ENCODE measurements at regions not wholly inside any gene's neighbourhood (a gene's known extent, or its start where the extent isn't known, plus 50 kb on each side); places are given as distances from the start of the nearest gene placed in this dataset.

DNA sequence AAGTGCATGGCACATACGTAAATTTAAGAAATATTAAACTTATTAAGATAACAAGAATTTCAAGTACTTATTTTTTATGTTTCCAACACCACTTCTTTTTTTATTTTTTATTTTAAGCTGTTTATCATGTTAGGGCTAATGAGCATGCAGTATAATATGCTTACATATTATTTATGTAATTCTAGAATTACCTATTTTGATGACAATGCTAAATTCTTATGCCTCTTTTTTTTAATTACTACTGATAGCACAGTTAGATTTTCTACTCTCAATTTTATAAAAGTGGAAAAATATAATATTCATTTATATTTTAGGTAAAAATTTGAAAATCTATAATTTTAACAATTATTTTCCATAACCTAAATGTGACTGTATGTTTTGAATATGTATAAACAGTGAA, 713.0 kb downstream of the MRPL39 start:
- no peaks in the 10 kb centered on the region for H4K20me1 ChIP-seq (replicated peaks; ENCODE audit: insufficient read depth)
- no peaks in the 10 kb centered on the region for H3K27me3 Mint-ChIP-seq (ENCODE audit: insufficient read depth, low read depth, poor library complexity)
- H3K27ac Mint-ChIP-seq = no peak overlapping the region
- TF ChIP-seq JUNB (IDR thresholded peaks at IDR 0.05; ENCODE audit: unreplicated experiment) (no peak), ETS1 (IDR thresholded peaks at IDR 0.05) (no peak), POLR2AphosphoS5 (IDR thresholded peaks at IDR 0.05; ENCODE audit: low read depth) (no peak), ZNF114 (CRISPR knock-in tag; IDR thresholded peaks at IDR 0.05) (no peak), STAT1 (IDR thresholded peaks at IDR 0.05; ENCODE audit: unreplicated experiment) (no peak), CTCF (conservative IDR thresholded peaks at IDR 0.05; ENCODE audit: low read depth in 2 of 2) (no peak), ZNF331 (CRISPR knock-in tag; IDR thresholded peaks at IDR 0.05; ENCODE audit: low read depth) (no peak), NANOG (IDR thresholded peaks at IDR 0.05; ENCODE audit: borderline replicate concordance) (no peak), CREB1 (CRISPR knock-in tag; IDR thresholded peaks at IDR 0.05; ENCODE audit: low read depth) (no peak), EZH2phosphoT487 (IDR thresholded peaks at IDR 0.05; ENCODE audit: unreplicated experiment) (no peak), EZH2 (IDR thresholded peaks at IDR 0.05; ENCODE audit: low read depth, unreplicated experiment) (no peak)
- TF ChIP-seq, protein P1, sequence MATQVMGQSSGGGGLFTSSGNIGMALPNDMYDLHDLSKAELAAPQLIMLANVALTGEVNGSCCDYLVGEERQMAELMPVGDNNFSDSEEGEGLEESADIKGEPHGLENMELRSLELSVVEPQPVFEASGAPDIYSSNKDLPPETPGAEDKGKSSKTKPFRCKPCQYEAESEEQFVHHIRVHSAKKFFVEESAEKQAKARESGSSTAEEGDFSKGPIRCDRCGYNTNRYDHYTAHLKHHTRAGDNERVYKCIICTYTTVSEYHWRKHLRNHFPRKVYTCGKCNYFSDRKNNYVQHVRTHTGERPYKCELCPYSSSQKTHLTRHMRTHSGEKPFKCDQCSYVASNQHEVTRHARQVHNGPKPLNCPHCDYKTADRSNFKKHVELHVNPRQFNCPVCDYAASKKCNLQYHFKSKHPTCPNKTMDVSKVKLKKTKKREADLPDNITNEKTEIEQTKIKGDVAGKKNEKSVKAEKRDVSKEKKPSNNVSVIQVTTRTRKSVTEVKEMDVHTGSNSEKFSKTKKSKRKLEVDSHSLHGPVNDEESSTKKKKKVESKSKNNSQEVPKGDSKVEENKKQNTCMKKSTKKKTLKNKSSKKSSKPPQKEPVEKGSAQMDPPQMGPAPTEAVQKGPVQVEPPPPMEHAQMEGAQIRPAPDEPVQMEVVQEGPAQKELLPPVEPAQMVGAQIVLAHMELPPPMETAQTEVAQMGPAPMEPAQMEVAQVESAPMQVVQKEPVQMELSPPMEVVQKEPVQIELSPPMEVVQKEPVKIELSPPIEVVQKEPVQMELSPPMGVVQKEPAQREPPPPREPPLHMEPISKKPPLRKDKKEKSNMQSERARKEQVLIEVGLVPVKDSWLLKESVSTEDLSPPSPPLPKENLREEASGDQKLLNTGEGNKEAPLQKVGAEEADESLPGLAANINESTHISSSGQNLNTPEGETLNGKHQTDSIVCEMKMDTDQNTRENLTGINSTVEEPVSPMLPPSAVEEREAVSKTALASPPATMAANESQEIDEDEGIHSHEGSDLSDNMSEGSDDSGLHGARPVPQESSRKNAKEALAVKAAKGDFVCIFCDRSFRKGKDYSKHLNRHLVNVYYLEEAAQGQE (IDR thresholded peaks at IDR 0.05; ENCODE audit: unreplicated experiment) = no peak
- TF ChIP-seq, protein P2, sequence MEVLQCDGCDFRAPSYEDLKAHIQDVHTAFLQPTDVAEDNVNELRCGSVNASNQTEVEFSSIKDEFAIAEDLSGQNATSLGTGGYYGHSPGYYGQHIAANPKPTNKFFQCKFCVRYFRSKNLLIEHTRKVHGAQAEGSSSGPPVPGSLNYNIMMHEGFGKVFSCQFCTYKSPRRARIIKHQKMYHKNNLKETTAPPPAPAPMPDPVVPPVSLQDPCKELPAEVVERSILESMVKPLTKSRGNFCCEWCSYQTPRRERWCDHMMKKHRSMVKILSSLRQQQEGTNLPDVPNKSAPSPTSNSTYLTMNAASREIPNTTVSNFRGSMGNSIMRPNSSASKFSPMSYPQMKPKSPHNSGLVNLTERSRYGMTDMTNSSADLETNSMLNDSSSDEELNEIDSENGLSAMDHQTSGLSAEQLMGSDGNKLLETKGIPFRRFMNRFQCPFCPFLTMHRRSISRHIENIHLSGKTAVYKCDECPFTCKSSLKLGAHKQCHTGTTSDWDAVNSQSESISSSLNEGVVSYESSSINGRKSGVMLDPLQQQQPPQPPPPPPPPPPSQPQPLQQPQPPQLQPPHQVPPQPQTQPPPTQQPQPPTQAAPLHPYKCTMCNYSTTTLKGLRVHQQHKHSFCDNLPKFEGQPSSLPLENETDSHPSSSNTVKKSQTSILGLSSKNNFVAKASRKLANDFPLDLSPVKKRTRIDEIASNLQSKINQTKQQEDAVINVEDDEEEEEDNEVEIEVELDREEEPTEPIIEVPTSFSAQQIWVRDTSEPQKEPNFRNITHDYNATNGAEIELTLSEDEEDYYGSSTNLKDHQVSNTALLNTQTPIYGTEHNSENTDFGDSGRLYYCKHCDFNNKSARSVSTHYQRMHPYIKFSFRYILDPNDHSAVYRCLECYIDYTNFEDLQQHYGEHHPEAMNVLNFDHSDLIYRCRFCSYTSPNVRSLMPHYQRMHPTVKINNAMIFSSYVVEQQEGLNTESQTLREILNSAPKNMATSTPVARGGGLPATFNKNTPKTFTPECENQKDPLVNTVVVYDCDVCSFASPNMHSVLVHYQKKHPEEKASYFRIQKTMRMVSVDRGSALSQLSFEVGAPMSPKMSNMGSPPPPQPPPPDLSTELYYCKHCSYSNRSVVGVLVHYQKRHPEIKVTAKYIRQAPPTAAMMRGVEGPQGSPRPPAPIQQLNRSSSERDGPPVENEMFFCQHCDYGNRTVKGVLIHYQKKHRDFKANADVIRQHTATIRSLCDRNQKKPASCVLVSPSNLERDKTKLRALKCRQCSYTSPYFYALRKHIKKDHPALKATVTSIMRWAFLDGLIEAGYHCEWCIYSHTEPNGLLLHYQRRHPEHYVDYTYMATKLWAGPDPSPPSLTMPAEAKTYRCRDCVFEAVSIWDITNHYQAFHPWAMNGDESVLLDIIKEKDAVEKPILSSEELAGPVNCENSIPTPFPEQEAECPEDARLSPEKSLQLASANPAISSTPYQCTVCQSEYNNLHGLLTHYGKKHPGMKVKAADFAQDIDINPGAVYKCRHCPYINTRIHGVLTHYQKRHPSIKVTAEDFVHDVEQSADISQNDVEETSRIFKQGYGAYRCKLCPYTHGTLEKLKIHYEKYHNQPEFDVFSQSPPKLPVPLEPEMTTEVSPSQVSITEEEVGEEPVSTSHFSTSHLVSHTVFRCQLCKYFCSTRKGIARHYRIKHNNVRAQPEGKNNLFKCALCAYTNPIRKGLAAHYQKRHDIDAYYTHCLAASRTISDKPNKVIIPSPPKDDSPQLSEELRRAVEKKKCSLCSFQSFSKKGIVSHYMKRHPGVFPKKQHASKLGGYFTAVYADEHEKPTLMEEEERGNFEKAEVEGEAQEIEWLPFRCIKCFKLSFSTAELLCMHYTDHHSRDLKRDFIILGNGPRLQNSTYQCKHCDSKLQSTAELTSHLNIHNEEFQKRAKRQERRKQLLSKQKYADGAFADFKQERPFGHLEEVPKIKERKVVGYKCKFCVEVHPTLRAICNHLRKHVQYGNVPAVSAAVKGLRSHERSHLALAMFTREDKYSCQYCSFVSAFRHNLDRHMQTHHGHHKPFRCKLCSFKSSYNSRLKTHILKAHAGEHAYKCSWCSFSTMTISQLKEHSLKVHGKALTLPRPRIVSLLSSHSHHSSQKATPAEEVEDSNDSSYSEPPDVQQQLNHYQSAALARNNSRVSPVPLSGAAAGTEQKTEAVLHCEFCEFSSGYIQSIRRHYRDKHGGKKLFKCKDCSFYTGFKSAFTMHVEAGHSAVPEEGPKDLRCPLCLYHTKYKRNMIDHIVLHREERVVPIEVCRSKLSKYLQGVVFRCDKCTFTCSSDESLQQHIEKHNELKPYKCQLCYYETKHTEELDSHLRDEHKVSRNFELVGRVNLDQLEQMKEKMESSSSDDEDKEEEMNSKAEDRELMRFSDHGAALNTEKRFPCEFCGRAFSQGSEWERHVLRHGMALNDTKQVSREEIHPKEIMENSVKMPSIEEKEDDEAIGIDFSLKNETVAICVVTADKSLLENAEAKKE (CRISPR knock-in tag; IDR thresholded peaks at IDR 0.05) = no peak
- H3K27ac ChIP-seq (ENCODE audit: low read depth) = no peak overlapping the region
- H3K36me3 Mint-ChIP-seq (ENCODE audit: low read depth) = peaks cover 3% of the 10 kb centered on the region; the same call in 1 of the 3 replicates
- no peaks in the 10 kb centered on the region for H3K9me2 ChIP-seq (ENCODE audit: insufficient read depth)
- DNase-seq (ENCODE audit: low spot score) = no peak
- no peak overlapping the region for H3K4me3 Mint-ChIP-seq
- no peak overlapping the region for H3K4me3 ChIP-seq
- H3K4me1 Mint-ChIP-seq = peaks cover 5% of the 10 kb centered on the region; the same call in 2 of the 3 replicates
- no peak overlapping the region for H2AFZ ChIP-seq
- 0 out of 2 replicates have a peak, but pooled peaks cover 4% of the 10 kb centered on the region for H3K4me1 ChIP-seq (ENCODE audit: insufficient read depth)
- H3K27me3 ChIP-seq (ENCODE audit: insufficient read depth) = no peaks in the 10 kb centered on the region
- peaks cover 48% of the 10 kb centered on the region for H3K9me3 Mint-ChIP-seq
- ATAC-seq = no peak
- H3K4me2 ChIP-seq = no peak overlapping the region
- H3F3A ChIP-seq (replicated peaks; ENCODE audit: low read depth) = no peaks in the 10 kb centered on the region
- H3K36me3 ChIP-seq (ENCODE audit: insufficient read depth) = no peaks in the 10 kb centered on the region
- H3K79me2 ChIP-seq (replicated peaks; ENCODE audit: insufficient read depth) = no peaks in the 10 kb centered on the region

All from GM23338 (cell line).